Ureter (tissue), 1 donor: ENCODE measurements at regions not wholly inside any gene's neighbourhood (a gene's known extent, or its start where the extent isn't known, plus 50 kb on each side); places are given as distances from the start of the nearest gene placed in this dataset.

Source experiments
- DNase-seq: peaks from one replicate; pipeline ENCODE4 v3.0.0-alpha.2; 2020; ENCODE audit warnings: low spot score
- donor health status: DM: yes; HTN: yes; CAD: no.

DNA sequence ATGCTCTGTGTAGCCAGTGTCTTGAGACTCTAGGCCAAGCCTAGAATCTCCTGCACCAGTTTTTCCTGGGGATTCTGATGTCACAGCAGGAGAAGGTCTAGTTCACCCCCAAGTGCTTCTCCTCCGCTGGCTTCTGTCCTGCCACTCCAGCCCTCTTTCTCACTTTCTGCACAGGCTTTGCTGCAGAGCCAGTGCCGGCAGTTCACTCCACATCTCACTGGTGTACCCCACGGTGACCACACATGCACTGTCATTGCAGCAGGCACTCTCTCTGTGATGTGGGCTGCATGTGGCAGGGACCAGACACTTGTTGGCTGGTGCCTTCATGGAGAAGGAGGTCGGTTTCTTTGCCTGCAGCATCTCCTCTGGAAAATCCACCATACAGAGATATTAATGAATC is 643.8 kb upstream of the GALNTL6 start:
- DNase-seq, result no peak

DNA sequence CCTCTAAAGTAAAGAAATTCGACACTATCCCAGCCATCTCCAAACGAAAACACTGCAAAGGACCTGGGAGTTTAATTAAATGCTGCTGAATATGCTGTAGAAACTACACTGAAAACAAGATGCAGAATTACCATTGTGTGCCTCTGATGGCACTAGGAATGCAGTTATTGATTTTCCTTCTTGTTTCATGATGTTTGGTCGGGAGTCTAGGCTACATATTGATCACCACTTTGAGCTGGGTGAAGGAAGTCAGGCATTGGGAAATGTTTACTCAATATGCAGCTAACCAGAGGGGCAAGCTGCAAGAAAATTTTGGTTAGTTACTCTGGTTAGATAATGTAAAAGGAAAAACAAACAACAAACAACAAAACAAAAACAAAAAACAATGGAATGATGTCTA is 650.7 kb upstream of the GALNTL6 start:
- DNase-seq, result no peak

DNA sequence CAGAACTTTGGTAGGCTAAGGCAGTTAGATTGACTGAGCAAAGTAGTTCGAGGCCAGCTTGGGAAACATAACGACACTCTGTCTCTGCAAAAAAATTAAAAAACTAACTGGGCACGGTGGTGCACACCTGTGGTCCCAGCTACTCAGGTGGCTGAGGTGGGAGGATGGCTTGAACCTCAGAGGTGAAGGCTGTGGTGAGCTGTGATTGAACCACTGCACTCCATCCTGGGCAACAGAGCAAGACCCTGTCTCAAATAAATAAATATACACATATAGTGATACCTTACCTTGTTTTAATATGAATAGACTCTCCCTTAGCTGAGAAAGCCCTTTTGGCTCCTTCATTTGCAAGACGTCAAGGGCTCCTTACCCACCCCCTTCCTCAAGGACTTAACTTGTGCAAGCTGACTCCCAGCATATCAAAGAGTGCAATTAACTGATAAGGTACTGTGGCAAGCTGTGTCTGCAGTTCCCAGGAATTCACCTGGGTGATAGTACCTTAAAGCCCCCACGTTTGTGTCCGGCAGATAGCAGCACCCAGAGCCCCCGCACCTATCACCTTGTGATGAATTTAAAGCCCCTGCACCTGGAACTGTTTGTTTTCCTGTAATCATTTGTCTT is 655.6 kb upstream of the GALNTL6 start:
- no peak for DNase-seq

DNA sequence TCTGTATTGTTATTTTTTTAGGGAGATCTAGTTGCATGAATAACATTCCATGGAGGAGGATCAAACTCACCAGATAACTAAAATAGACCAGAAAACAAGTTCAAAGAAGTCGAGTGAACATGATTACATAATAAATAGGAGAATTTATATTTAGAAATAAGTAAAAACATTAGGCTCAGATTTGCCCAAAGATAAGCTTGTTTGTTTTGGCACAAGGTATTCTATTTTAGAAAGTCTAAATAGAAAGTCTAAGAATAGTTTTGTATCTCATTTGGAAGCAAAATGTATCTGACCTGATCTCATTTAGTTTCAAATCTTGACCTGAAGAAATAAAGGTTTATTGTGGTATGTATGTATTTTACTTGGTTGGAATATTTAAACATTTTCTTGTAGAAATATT is 670.6 kb upstream of the GALNTL6 start:
- no peak for DNase-seq

DNA sequence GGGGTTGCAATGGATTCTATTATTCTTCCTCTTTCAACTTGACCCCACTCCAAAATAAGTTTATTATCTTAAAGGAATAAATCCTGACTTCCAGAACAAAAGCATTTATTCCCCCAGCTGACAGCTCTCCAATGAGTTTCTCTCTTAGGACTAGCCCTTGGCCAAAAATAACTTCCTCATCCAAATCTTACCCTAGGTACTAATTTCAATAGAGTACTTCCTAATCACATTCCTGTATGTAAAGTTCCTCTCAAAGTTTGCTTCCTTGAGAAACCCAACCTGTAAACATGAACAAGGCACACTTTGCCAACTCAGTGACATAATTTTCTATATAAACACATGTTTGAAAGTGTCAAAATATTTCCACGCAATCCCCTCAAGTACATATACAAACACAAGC is 671.2 kb upstream of the GALNTL6 start:
- no peak for DNase-seq

DNA sequence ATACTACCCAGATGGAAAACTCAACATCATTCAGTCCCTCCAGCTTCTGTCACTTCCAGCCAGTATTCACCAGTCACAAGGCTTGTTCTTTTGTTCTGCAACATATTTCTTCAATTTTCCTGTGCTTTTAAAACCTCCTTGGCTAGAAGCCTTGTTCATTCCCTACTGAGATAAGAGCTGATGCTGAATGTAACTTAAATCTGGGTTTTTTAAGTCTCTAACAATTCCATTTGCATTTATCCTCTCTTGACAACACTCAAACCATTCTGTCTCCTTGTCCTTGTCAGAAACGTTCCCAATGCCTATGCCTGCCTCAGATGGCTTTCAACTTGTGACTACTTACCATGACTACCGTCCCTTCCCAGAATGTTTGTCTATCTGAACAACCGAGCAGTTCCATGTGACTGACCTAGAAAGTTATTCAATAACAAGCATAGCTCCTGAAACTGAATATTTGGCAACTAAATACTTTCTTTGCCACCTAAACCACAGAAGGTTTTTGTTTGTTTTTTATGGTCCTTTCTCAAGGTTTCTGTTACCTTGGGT is 682.9 kb upstream of the GALNTL6 start:
- no peak for DNase-seq

DNA sequence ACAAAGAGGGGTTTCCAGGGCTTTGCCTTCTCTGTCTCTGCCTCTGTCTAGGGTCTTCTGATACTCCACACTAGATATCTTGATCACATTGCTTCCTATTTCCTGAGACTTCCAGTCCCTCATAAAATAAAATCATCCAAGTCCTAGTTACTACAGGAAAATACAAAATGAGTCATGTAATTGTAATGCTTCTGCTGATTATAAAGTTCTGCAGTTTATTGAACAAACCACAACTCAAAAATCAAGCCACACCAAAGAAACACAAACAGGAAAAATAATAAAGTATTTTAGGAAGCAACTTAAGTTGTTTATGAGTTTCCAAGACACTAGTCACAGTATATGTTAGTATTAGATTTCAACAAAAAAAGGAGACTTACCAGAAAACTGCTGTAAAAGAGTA is 695.1 kb upstream of the GALNTL6 start:
- DNase-seq, result no peak

DNA sequence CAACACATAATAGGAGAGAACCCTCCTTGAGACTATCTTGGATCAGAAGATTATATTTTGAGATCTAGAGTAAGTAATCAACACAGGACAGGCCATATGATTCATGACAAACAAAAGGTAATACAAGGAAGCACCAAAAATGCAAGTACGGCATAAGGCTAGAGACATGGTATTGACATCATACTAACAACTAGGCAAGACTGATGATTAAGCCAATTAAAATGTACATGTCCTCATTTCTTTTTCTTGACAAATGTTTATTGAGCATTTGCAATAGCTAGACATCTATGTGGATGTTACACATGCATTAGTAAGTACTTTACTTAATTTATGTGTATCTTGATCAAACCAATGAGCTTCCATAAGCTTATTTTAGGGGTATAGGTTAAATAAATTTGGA is 695.7 kb upstream of the GALNTL6 start:
- DNase-seq, result no peak

DNA sequence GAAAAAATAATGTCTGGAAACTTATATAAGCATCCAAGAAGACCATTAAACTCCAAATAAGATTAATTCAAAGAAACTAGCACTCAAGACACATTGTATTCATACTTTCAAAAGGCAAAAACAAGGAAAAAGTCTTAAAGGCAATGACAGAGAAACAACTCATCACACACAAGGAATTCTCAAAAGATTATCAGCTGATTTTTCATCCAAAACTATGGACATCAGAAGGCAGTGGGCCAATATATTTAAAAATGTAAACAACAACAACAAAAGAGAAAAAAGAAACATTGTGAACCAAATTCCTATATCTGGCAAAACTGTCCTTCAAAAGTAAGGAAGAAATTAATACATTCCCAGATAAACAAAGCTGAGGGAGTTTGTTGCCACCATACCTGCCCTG is 711.4 kb upstream of the GALNTL6 start:
- DNase-seq, result no peak

DNA sequence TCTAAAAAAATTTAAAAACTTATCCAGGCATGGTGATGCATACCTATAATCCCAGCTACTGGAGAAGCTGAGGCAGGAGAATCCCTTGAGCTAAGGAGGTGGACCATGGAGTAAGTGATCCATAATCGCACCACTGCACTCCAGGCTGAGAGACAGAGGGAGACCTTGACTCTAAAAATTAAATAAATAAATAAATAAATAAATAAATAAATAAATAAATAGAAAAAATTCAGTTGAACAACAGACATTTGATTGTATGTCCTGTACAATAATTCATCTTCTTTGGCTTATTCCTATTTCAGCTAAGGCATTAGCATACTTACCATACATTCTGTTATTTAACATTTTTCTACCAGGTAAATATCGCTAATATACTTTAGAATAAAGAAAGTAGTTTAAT is 726.1 kb upstream of the GALNTL6 start:
- no peak for DNase-seq

DNA sequence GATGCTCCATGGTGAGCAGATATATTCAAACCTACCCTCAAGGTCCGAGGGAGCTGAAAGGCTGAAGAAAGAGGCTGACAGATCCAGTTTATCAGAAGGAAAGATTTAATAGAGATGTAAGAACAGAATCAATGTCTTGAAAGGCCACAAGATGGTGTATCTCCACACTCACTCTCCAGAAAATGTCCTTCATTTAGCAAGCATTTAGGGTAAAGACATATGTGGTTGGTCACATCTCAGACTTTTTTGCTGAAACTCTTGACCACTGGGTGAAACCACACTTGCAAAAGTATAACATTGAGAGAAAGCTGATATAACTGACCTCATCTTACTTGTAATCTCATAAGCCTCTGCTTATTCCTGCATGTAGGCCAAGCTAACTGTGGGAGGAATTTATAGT is 745.8 kb upstream of the GALNTL6 start:
- no peak for DNase-seq

DNA sequence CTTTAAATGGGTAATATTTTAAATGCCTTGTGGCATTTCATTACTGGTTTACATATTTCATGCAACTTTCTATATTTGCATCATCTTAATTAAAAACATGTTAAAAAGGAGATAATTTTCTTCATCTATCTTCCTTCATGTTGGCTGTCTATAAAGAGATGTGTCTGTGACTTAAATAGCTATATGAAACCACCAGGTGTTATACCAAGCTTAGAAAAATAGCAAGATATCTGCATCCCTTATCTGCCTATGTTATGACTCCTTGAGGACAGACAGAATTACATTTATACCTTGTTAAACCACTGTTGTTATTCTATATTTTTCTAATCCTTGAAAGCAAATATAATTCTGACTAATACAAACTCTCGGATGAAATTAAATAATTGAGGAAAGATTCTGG is 763.8 kb upstream of the GALNTL6 start:
- DNase-seq, result no peak

DNA sequence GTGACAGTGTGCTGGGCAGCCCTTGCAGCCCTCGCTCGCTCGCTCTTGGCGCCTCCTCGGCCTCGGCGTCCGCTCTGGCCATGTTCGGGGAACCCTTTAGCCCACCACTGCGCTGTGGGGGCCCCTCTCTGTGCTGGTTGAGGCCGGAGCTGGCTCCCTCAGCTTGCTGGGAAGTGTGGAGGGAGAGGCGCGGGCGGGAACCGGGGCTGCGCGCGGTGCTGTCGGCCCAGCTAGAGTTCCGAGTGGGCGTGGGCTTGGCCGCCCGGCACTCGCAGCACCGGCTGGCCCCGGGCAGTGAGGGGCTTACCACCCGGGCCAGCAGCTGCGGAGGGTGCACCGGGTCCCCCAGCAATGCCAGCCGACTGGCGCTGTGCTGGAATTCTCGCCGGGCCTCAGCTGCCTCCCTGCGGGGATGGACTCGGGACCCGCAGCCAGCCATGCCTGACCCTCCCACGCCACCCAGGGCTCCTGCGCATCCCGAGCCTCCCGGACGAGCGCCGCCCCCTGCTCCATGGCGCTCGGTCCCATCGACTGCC is 770.1 kb upstream of the GALNTL6 start:
- no peak for DNase-seq

DNA sequence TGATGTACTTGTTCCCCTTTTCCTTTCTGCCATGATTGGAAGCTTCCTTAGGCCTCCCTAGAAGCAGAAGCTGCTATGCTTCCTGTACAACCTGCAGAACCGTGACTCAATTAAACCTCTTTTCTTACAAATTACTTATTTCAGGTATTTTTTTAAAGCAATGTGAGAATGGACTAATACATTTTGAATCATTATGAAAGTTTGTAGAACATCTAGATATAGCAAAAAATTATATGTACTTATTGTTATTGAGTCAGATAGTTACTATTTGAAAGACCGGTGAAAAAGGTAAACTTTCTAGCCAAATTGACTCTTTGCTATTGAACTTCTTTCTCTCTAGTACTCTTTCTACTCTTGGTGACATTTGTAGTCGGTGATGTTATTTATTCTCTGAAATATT is 777.3 kb upstream of the GALNTL6 start:
- no peak for DNase-seq

DNA sequence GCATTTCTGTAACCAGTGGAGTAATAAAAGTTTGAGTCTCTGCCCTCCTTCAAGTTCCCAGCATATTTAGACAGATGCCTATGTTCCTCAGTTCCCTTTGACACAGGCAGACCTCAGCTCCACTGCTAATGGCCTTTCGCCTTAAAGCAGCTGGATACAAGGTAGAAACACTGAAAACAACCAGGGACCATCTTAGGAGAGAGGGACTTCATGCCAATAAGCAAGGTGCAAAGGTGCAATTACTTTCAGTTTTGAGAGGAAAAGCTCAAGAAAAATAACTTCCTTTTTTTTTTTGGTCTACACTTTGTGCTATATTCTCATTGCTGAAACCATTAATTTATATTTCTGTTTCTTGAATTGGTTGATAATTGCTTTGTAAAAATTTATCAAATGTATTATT is 781.9 kb upstream of the GALNTL6 start:
- DNase-seq, result no peak

DNA sequence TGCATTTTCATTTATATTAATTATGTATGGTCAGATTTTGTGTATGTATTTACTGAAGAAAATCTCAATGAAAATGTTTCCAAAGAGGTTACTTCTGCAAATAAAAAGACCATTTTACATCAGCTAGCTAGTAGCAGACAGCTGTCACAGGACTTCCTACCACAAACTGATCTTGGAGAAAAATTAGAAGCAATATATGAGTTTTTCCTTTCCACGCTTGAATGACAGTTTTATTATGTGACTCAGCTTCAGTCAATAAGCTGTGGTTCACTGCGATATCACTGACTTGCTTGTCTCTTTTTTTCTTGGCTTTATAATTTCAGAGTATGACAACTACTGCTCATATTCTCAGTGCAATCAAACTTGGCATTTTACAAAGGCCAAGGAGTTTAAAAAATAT is 787.4 kb upstream of the GALNTL6 start:
- DNase-seq, result no peak

DNA sequence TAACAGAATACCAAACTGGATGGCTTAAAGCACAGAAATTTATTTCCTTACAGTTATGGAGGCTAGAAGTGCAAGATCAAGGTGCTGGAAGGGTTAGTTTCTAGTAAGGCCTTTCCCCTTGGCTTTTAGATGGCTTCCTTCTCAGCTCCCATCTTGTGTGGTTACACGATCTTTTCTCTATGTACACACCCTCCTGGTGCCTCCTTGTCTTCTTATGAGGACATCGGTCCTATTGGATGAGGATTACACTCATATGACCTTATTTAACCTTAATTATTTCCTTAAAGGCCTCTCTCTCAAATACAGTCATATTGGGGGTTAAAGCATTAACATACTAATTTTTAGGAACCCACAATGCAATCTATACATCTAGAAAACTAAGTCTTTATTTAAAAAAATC is 787.9 kb upstream of the GALNTL6 start:
- DNase-seq, result no peak

DNA sequence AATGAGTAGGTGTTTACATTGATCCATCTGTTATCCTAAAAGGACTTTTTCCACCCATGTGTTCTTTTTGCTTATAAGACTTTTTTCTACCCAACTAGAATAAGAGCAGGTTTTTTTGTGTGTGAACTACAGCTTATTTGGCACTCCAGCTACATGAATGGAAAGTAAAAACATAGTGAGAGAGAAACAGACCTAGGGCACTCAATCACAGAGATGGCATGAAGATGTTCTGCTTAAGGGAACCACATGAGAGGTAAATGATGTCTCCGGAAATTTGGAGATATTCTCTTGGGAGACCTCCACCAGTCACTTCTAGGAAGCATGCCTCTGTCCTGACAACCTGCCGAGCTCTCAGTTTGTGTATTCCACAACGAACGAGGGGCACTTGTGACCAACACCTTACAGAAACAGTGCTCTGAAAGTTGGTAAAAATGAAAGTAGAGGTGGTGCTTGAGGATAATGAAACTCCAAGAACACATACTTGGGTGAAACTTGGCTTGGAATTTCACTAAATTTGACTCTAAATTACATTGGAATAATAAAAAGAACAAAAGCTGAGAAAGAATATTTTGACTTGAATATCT is 788.4 kb upstream of the GALNTL6 start:
- no peak for DNase-seq

DNA sequence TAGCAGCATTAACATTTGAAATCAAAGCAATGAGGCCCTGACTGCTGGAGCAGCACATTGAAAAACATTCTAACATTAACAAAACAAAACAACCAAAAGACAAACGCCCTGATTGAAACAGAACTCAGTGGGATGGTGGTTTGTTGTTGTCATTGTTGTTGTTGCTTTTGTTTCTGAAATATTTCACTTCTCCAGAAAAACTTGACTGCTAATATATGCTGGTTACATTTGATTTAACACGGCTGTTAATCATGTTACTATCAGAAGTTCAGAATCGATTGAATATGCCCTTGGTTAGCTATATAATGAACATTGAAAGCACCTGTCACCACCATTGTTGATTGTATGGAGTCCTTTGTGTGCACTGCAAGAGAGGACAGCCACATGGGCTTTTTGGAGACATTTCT is 790.4 kb upstream of the GALNTL6 start:
- no peak for DNase-seq

DNA sequence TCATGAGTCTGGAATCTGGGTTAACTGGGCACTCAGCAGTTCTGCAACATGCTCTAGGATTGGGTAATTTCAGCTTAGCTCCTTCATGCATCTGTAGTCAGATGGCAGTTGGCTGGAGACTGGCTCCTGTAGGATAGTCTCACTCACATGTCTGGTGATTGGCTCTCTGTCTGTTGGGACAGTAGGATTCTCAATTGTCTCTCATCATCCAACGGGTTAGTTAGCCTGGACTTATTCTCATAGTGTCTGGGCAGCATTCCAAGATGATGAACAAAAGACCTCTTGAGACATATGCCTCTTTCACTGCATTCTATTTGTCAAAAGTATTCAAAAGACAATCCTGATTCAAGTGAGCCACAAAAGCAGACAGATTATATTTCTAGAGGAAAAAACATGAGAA is 795.6 kb upstream of the GALNTL6 start:
- no peak for DNase-seq

DNA sequence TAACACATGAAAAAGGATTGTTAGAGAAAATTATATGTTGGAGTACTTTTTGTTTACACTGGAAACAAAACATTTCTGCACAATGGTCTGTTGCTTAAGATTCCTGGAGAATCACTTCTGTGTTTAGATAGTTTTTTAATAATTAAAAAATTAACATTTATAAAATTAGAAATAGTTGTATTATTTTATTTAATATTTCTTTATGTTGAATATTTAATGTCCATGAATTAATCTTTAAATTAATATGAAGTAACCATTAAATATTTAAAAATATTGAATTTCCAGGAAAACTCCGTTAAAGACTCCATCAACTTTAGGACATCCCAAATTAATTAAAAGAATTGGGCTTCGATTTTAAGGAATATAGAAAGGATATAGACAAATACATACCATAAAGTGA is 797.1 kb upstream of the GALNTL6 start:
- DNase-seq, result no peak

DNA sequence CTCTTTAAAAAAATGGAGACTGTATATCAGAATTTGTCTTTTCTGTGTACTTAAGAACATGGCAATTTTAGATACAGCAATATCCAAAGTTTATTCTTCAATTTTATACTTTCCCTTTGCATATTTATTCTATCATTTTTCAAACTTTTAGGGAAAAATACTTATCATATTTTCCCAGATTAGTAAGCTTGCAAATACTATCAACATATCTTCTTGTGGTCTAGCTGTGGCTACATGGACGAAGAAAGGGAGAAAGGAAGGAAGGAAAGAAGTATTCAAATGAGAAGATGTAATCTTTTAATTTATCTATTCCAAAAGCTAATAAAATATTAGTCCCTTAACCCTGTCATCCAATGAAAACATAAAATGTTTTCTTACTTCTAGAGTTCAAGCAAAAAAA is 797.8 kb upstream of the GALNTL6 start:
- DNase-seq, result no peak

DNA sequence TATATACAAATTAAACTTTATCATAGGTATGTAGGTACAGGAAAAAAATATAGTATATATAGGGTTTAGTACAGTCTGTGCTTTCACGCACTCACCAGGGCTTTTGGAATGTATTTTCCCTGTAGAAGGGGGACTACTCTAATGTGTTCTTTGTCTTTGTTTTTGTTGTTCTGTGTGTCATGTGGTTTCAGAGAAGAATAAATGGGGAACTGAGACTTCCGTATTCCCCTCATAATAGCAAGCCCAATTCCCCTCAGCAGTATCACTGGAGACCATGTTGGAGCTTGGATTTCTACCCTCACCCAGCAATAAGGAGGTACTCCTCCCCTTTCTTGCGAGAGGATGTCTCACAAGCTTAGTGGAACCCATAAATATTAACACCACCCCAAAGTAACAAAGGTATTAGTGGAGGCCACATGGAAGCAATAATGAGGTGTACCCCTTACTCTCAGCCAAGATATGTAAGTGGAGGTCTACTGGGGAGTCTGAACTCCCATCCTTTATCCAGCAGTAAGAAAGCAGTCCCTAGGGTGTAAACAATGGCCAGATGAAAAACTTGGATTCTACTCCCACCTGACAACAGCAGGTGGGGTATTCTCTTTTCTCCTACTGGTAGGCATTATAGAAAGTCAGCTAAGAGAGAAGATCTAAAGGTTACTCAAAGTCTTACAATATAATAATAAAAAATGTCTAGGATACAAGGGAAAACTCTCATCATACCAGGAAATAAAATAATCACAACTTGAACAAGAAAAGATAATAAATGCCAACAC is 805.4 kb upstream of the GALNTL6 start:
- no peak for DNase-seq
